Upper lobe of left lung (tissue), 4 donors: ENCODE measurements at regions not wholly inside any gene's neighbourhood (a gene's known extent, or its start where the extent isn't known, plus 50 kb on each side); places are given as distances from the start of the nearest gene placed in this dataset.

Source experiments
- POLR2A ChIP-seq, 4 donors: fragments of 450-650 bp; IDR thresholded peaks; one replicate each; pipeline ENCODE4 v1.5.1; 2016 to 2017; ENCODE audit warnings: antibody characterized with exemption in 4 of 4, mild to moderate bottlenecking in 2 of 4
- POLR2AphosphoS5 ChIP-seq, 2 donors: sonication (generic); formaldehyde crosslinking; IDR thresholded peaks; one replicate each; pipeline ENCODE4 v1.5.1; 2017; ENCODE audit warnings: antibody characterized with exemption in 2 of 2
- TF ChIP-seq, protein P1 (sequence below), 6 experiments: fragments of 450-650 bp in 4 of 6; fragments of 200-600 bp in 2 of 6; sonication (generic) in 2 of 6; IDR thresholded peaks; one replicate each; pipeline ENCODE4 v1.5.1; 2016 to 2019; ENCODE audit warnings: antibody characterized with exemption in 6 of 6

DNA sequence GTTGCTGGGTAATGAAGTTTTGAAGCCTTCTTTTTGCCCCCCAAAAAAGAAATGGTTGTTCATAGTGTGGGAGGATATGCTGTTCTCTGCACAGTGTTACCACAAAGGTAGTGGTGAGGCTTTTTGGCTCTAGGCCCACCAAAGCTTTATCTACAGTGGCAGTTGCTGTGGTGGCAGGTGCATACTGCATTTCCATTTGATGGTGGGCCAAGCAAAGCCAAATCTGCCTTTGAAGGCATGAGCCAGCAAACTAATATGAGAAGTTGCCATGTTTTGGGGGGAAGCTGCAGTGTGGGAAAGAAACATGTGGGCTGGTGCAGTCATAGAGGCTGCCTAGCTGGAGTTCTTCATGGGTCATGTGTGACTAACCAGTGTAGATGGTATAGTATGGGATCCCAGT is 858.1 kb upstream of the TSPY4 start:
- TF ChIP-seq, protein P1, sequence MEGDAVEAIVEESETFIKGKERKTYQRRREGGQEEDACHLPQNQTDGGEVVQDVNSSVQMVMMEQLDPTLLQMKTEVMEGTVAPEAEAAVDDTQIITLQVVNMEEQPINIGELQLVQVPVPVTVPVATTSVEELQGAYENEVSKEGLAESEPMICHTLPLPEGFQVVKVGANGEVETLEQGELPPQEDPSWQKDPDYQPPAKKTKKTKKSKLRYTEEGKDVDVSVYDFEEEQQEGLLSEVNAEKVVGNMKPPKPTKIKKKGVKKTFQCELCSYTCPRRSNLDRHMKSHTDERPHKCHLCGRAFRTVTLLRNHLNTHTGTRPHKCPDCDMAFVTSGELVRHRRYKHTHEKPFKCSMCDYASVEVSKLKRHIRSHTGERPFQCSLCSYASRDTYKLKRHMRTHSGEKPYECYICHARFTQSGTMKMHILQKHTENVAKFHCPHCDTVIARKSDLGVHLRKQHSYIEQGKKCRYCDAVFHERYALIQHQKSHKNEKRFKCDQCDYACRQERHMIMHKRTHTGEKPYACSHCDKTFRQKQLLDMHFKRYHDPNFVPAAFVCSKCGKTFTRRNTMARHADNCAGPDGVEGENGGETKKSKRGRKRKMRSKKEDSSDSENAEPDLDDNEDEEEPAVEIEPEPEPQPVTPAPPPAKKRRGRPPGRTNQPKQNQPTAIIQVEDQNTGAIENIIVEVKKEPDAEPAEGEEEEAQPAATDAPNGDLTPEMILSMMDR (IDR thresholded peaks at IDR 0.05), result no peak
- no peak for TF ChIP-seq POLR2AphosphoS5 (IDR thresholded peaks at IDR 0.05)
- no peak for TF ChIP-seq POLR2A (IDR thresholded peaks at IDR 0.05)
